ENCODE measurements at regions not wholly inside any gene's neighbourhood (a gene's known extent, or its start where the extent isn't known, plus 50 kb on each side); places are given as distances from the start of the nearest gene placed in this dataset.

GRCh38 chr11:127412722-127413380 lies 412.3 kb upstream of the KIRREL3 start:
- no peak for DNase-seq (ENCODE audit: low read depth in 2 of 2)

- DNase-seq (ENCODE audit: low read depth in 2 of 2), result no peak
Observed at GRCh38 chr11:127412234-127412633, 411.7 kb upstream of the KIRREL3 start.

GRCh38 chr11:127411283-127411682 lies 410.7 kb upstream of the KIRREL3 start:
- DNase-seq (ENCODE audit: low read depth in 2 of 2), result no peak

- no peak for DNase-seq (ENCODE audit: low read depth in 2 of 2)
Observed at GRCh38 chr11:127395034-127395433, 394.5 kb upstream of the KIRREL3 start.

GRCh38 chr11:127393460-127393997 lies 393.0 kb upstream of the KIRREL3 start:
- no peak for DNase-seq (ENCODE audit: low read depth in 2 of 2)

GRCh38 chr11:127392575-127392974 lies 392.0 kb upstream of the KIRREL3 start:
- DNase-seq (ENCODE audit: low read depth in 2 of 2), result no peak

- no peak for DNase-seq (ENCODE audit: low read depth in 2 of 2)
Observed at GRCh38 chr11:127390465-127390864, 389.9 kb upstream of the KIRREL3 start.

- no peak for DNase-seq (ENCODE audit: low read depth in 2 of 2)
Observed at GRCh38 chr11:127385071-127385470, 384.5 kb upstream of the KIRREL3 start.

- DNase-seq (ENCODE audit: low read depth in 2 of 2), result no peak
Observed at GRCh38 chr11:127383026-127383425, 382.5 kb upstream of the KIRREL3 start.

- no peak for DNase-seq (ENCODE audit: low read depth in 2 of 2)
Observed at GRCh38 chr11:127381247-127381646, 380.7 kb upstream of the KIRREL3 start.

GRCh38 chr11:127379686-127380085 lies 379.1 kb upstream of the KIRREL3 start:
- DNase-seq (ENCODE audit: low read depth in 2 of 2), result no peak

- DNase-seq (ENCODE audit: low read depth in 2 of 2), result no peak
Observed at GRCh38 chr11:127376301-127376700, 375.7 kb upstream of the KIRREL3 start.

GRCh38 chr11:127369356-127369755 lies 368.8 kb upstream of the KIRREL3 start:
- no peak for DNase-seq (ENCODE audit: low read depth in 2 of 2)

- no peak for DNase-seq (ENCODE audit: low read depth in 2 of 2)
Observed at GRCh38 chr11:127362754-127363308, 362.3 kb upstream of the KIRREL3 start.

GRCh38 chr11:127358160-127358559 lies 357.6 kb upstream of the KIRREL3 start:
- no peak for DNase-seq (ENCODE audit: low read depth in 2 of 2)

GRCh38 chr11:127350476-127350875 lies 349.9 kb upstream of the KIRREL3 start:
- no peak for DNase-seq (ENCODE audit: low read depth in 2 of 2)

GRCh38 chr11:127345819-127346459 lies 345.4 kb upstream of the KIRREL3 start:
- peak; percentile 4 to 5 for DNase-seq (ENCODE audit: low read depth in 2 of 2)

GRCh38 chr11:127340438-127340837 lies 339.9 kb upstream of the KIRREL3 start:
- no peak for DNase-seq (ENCODE audit: low read depth in 2 of 2)

GRCh38 chr11:127339376-127339775 lies 338.8 kb upstream of the KIRREL3 start:
- no peak for DNase-seq (ENCODE audit: low read depth in 2 of 2)

- DNase-seq (ENCODE audit: low read depth in 2 of 2), result no peak
Observed at GRCh38 chr11:127338380-127339259, 338.1 kb upstream of the KIRREL3 start.

- no peak for DNase-seq (ENCODE audit: low read depth in 2 of 2)
Observed at GRCh38 chr11:127334466-127334865, 333.9 kb upstream of the KIRREL3 start.

GRCh38 chr11:127332896-127333295 lies 332.3 kb upstream of the KIRREL3 start:
- no peak for DNase-seq (ENCODE audit: low read depth in 2 of 2)
